Ascending aorta (tissue), 2 donors: ENCODE measurements at regions not wholly inside any gene's neighbourhood (a gene's known extent, or its start where the extent isn't known, plus 50 kb on each side); places are given as distances from the start of the nearest gene placed in this dataset.

Source experiments
- DNase-seq, 2 donors: peaks; one replicate each; pipeline ENCODE4 v3.0.0-alpha.2; 2019; ENCODE audit warnings: low spot score in 2 of 2
- H3K27ac ChIP-seq, 2 donors: fragments of 200-600 bp; sonication (generic); one replicate each; pipeline ENCODE4 v1.5.1; 2016 to 2017; ENCODE audit warnings: mild to moderate bottlenecking in 1 of 2
- H3K27me3 ChIP-seq: fragments of 200-600 bp; sonication (generic); one replicate; pipeline ENCODE4 v1.5.1; 2017
- H3K36me3 ChIP-seq, 2 donors: fragments of 200-600 bp; sonication (generic); one replicate each; pipeline ENCODE4 v1.5.1; 2016
- H3K4me1 ChIP-seq, 2 donors: fragments of 200-600 bp; sonication (generic); one replicate each; pipeline ENCODE4 v1.5.1; 2016 to 2017; ENCODE audit warnings: mild to moderate bottlenecking in 1 of 2
- H3K4me3 ChIP-seq, 2 donors: fragments of 200-600 bp; sonication (generic); one replicate each; pipeline ENCODE4 v1.5.1; 2016 to 2017; ENCODE audit warnings: mild to moderate bottlenecking in 1 of 2
- H3K9me3 ChIP-seq, 2 donors: fragments of 200-600 bp; sonication (generic); one replicate each; pipeline ENCODE4 v1.5.1; 2016
- intact Hi-C: fragments of 100-400 bp; cut with DNase I; formaldehyde crosslinking; loops from one replicate; pipeline ENCODE4 v1.15.1; 2023
- TF ChIP-seq, protein P1 (sequence below), 3 experiments: fragments of 200-600 bp in 2 of 3; fragments of 450-650 bp in 1 of 3; sonication (generic) in 2 of 3; IDR thresholded peaks; one replicate each; pipeline ENCODE4 v1.5.1; 2016 to 2019; ENCODE audit warnings: antibody characterized with exemption in 3 of 3, mild to moderate bottlenecking in 1 of 3, moderate library complexity in 1 of 3

DNA sequence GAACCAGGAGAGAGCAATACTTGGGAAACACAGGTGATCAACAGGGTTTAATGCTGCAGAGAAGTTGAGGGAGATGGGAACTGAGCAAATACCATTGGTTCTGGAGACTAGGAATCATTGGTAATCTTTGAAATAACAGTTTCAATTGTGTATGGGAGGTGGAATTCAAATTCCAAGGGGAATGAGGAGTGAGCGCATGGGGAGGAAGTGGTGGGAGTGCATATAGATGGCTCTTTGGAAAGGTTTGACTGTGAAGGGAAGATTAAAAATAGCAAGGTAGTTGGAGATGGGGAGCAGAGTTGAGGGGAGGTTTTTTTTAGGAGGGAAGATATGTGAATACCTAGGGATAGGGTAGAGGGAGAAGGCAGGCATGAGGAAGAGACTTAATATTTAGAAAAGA, 51.1 kb upstream of the ROPN1 start:
- no peaks in the 10 kb centered on the region for H3K36me3 ChIP-seq
- DNase-seq, result no peak
- no peaks in the 10 kb centered on the region for H3K9me3 ChIP-seq
- TF ChIP-seq, protein P1, sequence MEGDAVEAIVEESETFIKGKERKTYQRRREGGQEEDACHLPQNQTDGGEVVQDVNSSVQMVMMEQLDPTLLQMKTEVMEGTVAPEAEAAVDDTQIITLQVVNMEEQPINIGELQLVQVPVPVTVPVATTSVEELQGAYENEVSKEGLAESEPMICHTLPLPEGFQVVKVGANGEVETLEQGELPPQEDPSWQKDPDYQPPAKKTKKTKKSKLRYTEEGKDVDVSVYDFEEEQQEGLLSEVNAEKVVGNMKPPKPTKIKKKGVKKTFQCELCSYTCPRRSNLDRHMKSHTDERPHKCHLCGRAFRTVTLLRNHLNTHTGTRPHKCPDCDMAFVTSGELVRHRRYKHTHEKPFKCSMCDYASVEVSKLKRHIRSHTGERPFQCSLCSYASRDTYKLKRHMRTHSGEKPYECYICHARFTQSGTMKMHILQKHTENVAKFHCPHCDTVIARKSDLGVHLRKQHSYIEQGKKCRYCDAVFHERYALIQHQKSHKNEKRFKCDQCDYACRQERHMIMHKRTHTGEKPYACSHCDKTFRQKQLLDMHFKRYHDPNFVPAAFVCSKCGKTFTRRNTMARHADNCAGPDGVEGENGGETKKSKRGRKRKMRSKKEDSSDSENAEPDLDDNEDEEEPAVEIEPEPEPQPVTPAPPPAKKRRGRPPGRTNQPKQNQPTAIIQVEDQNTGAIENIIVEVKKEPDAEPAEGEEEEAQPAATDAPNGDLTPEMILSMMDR (IDR thresholded peaks at IDR 0.05), result no peak
- intact Hi-C loops, result no loop called here
- H3K4me3 ChIP-seq, result no peak overlapping the region
- H3K27ac ChIP-seq, result peak overlapping the region in 1 of 2 donors; percentile 41
- H3K4me1 ChIP-seq, result peaks cover 3 to 17% of the 10 kb centered on the region in 2 donors
- H3K27me3 ChIP-seq, result no peaks in the 10 kb centered on the region

DNA sequence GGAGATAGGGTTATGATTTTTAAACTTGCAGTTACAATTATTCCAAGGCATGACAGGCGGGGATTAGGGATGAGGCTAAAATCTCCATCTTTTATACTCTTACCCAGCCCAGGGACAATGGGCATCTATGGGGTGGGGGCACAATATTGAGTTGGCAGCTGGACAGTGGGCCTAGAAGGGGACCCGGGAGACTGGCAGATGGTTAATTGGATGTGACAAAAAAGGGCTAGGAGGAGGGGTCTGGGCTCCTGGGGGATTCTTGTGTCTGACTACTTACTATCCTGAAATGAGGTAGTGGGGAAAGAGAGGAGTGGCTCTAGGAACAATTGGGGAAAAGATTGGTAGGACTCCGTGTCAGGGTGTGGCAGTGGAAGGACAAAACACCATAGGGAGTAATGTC, 53.0 kb upstream of the ROPN1 start:
- DNase-seq, result no peak
- Histone ChIP-seq H3K4me3 (no peak overlapping the region), H3K27me3 (no peaks in the 10 kb centered on the region), H3K27ac (no peak overlapping the region), H3K4me1 (peaks cover 3 to 17% of the 10 kb centered on the region in 2 donors), H3K36me3 (no peaks in the 10 kb centered on the region), H3K9me3 (no peaks in the 10 kb centered on the region)
- TF ChIP-seq, protein P1 (IDR thresholded peaks at IDR 0.05), result no peak
- intact Hi-C loops, result no loop called here

GRCh38 chr3:124048967-124049798, 57.3 kb upstream of the ROPN1 start:
- Histone ChIP-seq H3K4me3 (no peak overlapping the region), H3K27me3 (no peaks in the 10 kb centered on the region), H3K4me1 (peaks cover 0 to 4% of the 10 kb centered on the region in 2 donors), H3K9me3 (no peaks in the 10 kb centered on the region), H3K27ac (no peak overlapping the region), H3K36me3 (no peaks in the 10 kb centered on the region)
- intact Hi-C loops, result no loop called here
- DNase-seq, result no peak
- TF ChIP-seq, protein P1 (IDR thresholded peaks at IDR 0.05), result no peak

GRCh38 chr3:124051636-124052035, 59.7 kb upstream of the ROPN1 start:
- Histone ChIP-seq H3K4me3 (no peak overlapping the region), H3K36me3 (no peaks in the 10 kb centered on the region), H3K27me3 (no peaks in the 10 kb centered on the region), H3K4me1 (peaks cover 5 to 10% of the 10 kb centered on the region in 2 donors), H3K9me3 (no peaks in the 10 kb centered on the region), H3K27ac (peak overlapping the region in 1 of 2 donors; percentile 23)
- TF ChIP-seq, protein P1 (IDR thresholded peaks at IDR 0.05), result no peak
- DNase-seq, result no peak
- intact Hi-C loops, result no loop called here

DNA sequence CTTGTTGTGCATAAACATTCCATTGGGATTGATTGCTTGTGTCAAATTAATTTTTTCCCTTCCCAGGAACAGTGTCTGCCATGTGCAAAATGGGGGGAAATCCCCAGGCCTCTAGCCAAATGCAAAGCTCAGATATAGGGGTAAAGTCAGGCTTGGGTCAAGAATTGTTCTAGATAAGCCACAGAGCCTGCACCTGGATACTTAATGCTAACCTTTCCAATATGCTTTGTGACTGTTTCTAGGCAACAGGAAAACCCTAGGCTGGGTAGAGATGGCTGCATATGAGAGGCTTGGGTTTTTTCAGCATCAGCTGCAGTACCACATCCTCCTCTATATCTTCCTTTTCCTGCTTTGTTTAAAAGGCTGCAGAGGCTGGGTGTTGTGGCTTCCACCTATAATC, 61.9 kb upstream of the ROPN1 start:
- DNase-seq, result no peak
- no peaks in the 10 kb centered on the region for H3K36me3 ChIP-seq
- intact Hi-C loops, result no loop called here
- TF ChIP-seq, protein P1 (IDR thresholded peaks at IDR 0.05), result no peak
- no peak overlapping the region for H3K4me3 ChIP-seq
- H3K27ac ChIP-seq, result no peak overlapping the region
- H3K27me3 ChIP-seq, result no peaks in the 10 kb centered on the region
- H3K4me1 ChIP-seq, result peaks cover 13 to 24% of the 10 kb centered on the region in 2 donors
- H3K9me3 ChIP-seq, result no peaks in the 10 kb centered on the region
